ENCODE measurements at regions not wholly inside any gene's neighbourhood (a gene's known extent, or its start where the extent isn't known, plus 50 kb on each side); places are given as distances from the start of the nearest gene placed in this dataset.

DNA sequence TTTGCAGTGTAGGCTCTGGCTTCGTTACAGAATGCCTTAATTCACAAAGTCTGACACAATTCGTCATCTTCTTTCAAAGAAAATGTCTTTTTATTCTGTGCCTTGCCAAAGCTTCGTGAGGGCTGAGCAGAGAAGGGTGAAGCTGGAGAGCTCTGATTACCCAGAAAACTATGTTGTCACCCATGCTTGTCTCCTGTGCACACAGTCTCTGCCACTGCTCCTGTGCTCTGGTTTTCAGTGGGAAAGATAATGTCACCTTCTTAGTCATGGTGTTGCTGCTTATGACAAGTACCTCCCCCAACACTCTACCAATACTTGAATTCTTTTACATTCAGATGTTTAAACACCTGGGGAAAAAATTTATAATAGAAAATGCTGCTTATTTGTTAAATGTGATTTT lies 509.2 kb upstream of the GRM7 start:
- WGBS, 2 donors, result 21 to 31% methylated on average over 3 of the region's 3 CpGs
- no peak for TF ChIP-seq POLR2A (IDR thresholded peaks at IDR 0.05)
- TF ChIP-seq, protein P1, sequence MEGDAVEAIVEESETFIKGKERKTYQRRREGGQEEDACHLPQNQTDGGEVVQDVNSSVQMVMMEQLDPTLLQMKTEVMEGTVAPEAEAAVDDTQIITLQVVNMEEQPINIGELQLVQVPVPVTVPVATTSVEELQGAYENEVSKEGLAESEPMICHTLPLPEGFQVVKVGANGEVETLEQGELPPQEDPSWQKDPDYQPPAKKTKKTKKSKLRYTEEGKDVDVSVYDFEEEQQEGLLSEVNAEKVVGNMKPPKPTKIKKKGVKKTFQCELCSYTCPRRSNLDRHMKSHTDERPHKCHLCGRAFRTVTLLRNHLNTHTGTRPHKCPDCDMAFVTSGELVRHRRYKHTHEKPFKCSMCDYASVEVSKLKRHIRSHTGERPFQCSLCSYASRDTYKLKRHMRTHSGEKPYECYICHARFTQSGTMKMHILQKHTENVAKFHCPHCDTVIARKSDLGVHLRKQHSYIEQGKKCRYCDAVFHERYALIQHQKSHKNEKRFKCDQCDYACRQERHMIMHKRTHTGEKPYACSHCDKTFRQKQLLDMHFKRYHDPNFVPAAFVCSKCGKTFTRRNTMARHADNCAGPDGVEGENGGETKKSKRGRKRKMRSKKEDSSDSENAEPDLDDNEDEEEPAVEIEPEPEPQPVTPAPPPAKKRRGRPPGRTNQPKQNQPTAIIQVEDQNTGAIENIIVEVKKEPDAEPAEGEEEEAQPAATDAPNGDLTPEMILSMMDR (IDR thresholded peaks at IDR 0.05), result no peak
- no peak overlapping the region for H3K4me3 ChIP-seq (ENCODE audit: low read depth, poor library complexity, severe bottlenecking)
- intact Hi-C loops (cut with DNase I; ENCODE audit: low total_unique reads), result no loop called here
- no peak for DNase-seq (ENCODE audit: low spot score in 2 of 2)

DNA sequence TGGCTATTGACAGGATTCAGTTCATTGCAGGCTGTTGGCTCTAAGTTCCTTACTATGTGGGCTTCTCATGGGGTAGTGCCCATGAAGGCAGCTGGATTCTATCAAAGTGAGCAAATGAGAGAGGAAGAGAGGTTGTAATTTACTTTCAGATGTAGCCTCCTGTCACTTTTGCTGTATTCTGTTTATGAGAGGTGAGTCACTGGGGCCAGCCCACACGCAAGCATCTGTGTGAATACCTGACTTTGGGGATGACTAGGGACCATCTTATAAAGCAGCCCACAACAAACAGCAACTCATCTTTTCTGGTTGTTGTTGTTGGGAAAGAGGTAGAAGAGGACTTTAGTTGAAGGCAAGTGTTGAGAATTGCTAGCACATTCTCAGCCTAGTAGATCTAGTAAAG lies 506.3 kb upstream of the GRM7 start:
- DNase-seq (ENCODE audit: low spot score in 2 of 2), result no peak
- no peak overlapping the region for H3K4me3 ChIP-seq (ENCODE audit: low read depth, poor library complexity, severe bottlenecking)
- TF ChIP-seq, protein P1 (IDR thresholded peaks at IDR 0.05), result no peak
- TF ChIP-seq POLR2A (IDR thresholded peaks at IDR 0.05), result no peak
- 79 to 92% methylated on average over 1 of the region's 1 CpG for WGBS, 2 donors
- intact Hi-C loops (cut with DNase I; ENCODE audit: low total_unique reads), result no loop called here

DNA sequence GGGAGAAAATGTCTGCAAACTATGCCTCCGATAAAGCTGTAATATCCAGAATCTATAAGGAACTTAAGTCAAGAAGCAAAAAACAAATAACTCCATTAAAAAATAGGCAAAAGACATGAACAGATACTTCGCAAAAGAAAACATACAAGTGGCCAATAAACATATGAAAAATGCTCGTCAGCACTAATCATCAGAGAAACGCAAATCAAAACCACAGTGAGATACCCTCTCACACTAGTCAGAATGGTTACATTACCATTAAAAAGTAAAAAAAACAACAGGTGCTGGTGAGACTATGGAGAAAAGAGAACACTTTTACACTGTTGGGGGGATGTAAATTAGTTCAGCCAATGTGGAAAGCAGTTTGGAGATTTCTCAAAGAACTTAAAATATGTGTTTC lies 498.5 kb upstream of the GRM7 start:
- WGBS, 2 donors, result 85 to 87% methylated on average over 4 of the region's 4 CpGs
- DNase-seq (ENCODE audit: low spot score in 2 of 2), result no peak
- intact Hi-C loops (cut with DNase I; ENCODE audit: low total_unique reads), result no loop called here
- H3K4me3 ChIP-seq (ENCODE audit: low read depth, poor library complexity, severe bottlenecking), result no peak overlapping the region
- no peak for TF ChIP-seq POLR2A (IDR thresholded peaks at IDR 0.05)
- TF ChIP-seq, protein P1 (IDR thresholded peaks at IDR 0.05), result no peak

DNA sequence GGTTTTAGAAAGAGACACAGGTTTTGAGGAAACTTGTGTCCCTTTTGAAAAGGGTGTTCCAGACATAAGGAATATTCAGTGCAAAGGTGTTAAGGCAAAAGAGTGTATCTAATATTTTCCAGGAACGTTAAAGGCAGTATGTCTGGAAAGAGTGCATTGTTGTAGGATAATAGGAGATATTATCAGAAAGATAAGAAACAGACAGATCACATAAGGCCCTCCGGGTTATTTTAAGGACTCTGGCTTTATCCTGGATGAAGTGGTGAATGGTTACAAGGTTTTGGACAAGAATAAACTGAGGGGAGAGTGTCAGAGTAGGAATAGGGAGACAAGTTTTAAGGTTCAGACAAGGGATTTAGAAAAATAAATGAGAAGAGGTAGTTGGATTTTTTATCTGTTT lies 493.7 kb upstream of the GRM7 start:
- intact Hi-C loops (cut with DNase I; ENCODE audit: low total_unique reads), result no loop called here
- TF ChIP-seq, protein P1 (IDR thresholded peaks at IDR 0.05), result no peak
- no peak for TF ChIP-seq POLR2A (IDR thresholded peaks at IDR 0.05)
- no peak overlapping the region for H3K4me3 ChIP-seq (ENCODE audit: low read depth, poor library complexity, severe bottlenecking)
- DNase-seq (ENCODE audit: low spot score in 2 of 2), result no peak
- WGBS, 2 donors, result 67 to 71% methylated on average over 2 of the region's 2 CpGs

DNA sequence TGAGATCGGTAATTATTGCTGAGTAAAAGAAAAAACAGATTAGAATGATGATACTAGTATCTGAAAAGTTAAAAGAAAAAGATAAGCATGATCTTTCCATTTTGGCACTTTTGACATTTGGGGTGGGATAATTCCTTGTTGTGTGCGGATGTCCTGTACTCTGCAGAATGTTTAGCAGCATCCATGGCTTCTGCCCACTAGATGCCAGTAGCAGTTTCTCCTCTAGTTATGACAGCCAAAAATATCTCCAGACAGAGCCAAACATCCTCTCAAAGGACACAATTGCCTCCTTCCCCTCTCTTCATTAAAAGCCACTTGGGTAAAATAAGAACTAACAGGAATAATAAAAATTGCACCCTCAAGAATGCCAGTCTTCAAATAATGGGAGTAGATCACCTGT lies 468.8 kb upstream of the GRM7 start:
- WGBS, 2 donors, result 80 to 91% methylated on average over 2 of the region's 2 CpGs
- TF ChIP-seq, protein P1 (IDR thresholded peaks at IDR 0.05), result no peak
- TF ChIP-seq POLR2A (IDR thresholded peaks at IDR 0.05), result no peak
- DNase-seq (ENCODE audit: low spot score in 2 of 2), result no peak
- intact Hi-C loops (cut with DNase I; ENCODE audit: low total_unique reads), result no loop called here
- no peak overlapping the region for H3K4me3 ChIP-seq (ENCODE audit: low read depth, poor library complexity, severe bottlenecking)

- no peak overlapping the region for H3K4me3 ChIP-seq (ENCODE audit: low read depth, poor library complexity, severe bottlenecking)
- DNase-seq (ENCODE audit: low spot score in 2 of 2), result no peak
- no peak for TF ChIP-seq POLR2A (IDR thresholded peaks at IDR 0.05)
- TF ChIP-seq, protein P1 (IDR thresholded peaks at IDR 0.05), result no peak
- intact Hi-C loops (cut with DNase I; ENCODE audit: low total_unique reads), result no loop called here
- 77 to 84% methylated on average over 2 of the region's 2 CpGs for WGBS, 2 donors
Observed at GRCh38 chr3:6394944-6395343, 466.0 kb upstream of the GRM7 start.
